WERI-Rb-1 (cell line): ENCODE measurements at regions not wholly inside any gene's neighbourhood (a gene's known extent, or its start where the extent isn't known, plus 50 kb on each side); places are given as distances from the start of the nearest gene placed in this dataset.

Experiments used
- DNase-seq: peaks from one replicate; pipeline ENCODE4 v3.0.0-alpha.2; 2020
- H3K27ac ChIP-seq: fragments of 250-450 bp; sonication (Bioruptor Pico); 2 replicates; pipeline ENCODE4 v1.5.1; 2020; ENCODE audit warnings: mild to moderate bottlenecking, moderate library complexity
- H3K27me3 ChIP-seq: fragments of 250-450 bp; sonication (Bioruptor Pico); 2 replicates; pipeline ENCODE4 v1.5.1; 2021; ENCODE audit warnings: mild to moderate bottlenecking, low read depth, moderate library complexity; ENCODE audit not compliant: insufficient read depth, severe bottlenecking
- H3K36me3 ChIP-seq: fragments of 250-450 bp; sonication (Bioruptor Pico); 2 replicates; pipeline ENCODE4 v1.5.1; 2020; ENCODE audit warnings: mild to moderate bottlenecking, moderate library complexity
- H3K4me3 ChIP-seq: 2 replicates; pipeline ENCODE4 v1.5.1; 2011; ENCODE audit warnings: low read depth, mild to moderate bottlenecking, control low read depth, low read length
- H3K9me3 ChIP-seq: fragments of 250-450 bp; sonication (Bioruptor Pico); 2 replicates; pipeline ENCODE4 v1.5.1; 2021; ENCODE audit warnings: mild to moderate bottlenecking, moderate library complexity; ENCODE audit not compliant: severe bottlenecking
- TF ChIP-seq, protein P1 (sequence below): IDR thresholded peaks from 2 replicates; pipeline ENCODE4 v1.5.1; 2011; ENCODE audit warnings: low read depth, mild to moderate bottlenecking, control low read depth, inconsistent platforms, low read length

GRCh38 chr2:224272237-224272910 lies 129.5 kb downstream of the FAM124B start:
- DNase-seq: no peak
- TF ChIP-seq, protein P1, sequence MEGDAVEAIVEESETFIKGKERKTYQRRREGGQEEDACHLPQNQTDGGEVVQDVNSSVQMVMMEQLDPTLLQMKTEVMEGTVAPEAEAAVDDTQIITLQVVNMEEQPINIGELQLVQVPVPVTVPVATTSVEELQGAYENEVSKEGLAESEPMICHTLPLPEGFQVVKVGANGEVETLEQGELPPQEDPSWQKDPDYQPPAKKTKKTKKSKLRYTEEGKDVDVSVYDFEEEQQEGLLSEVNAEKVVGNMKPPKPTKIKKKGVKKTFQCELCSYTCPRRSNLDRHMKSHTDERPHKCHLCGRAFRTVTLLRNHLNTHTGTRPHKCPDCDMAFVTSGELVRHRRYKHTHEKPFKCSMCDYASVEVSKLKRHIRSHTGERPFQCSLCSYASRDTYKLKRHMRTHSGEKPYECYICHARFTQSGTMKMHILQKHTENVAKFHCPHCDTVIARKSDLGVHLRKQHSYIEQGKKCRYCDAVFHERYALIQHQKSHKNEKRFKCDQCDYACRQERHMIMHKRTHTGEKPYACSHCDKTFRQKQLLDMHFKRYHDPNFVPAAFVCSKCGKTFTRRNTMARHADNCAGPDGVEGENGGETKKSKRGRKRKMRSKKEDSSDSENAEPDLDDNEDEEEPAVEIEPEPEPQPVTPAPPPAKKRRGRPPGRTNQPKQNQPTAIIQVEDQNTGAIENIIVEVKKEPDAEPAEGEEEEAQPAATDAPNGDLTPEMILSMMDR: no peak
- Histone ChIP-seq H3K27ac (no peak overlapping the region), H3K4me3 (no peak overlapping the region), H3K27me3 (no peaks in the 10 kb centered on the region), H3K9me3 (no peaks in the 10 kb centered on the region), H3K36me3 (no peaks in the 10 kb centered on the region)

- no peak for DNase-seq
- TF ChIP-seq, protein P1: no peak
- no peaks in the 10 kb centered on the region for H3K27me3 ChIP-seq
- H3K36me3 ChIP-seq: no peaks in the 10 kb centered on the region
- no peaks in the 10 kb centered on the region for H3K9me3 ChIP-seq
- H3K4me3 ChIP-seq: no peak overlapping the region
- H3K27ac ChIP-seq: no peak overlapping the region
These were observed 130.2 kb downstream of the FAM124B start for GRCh38 chr2:224271617-224272236.

DNA sequence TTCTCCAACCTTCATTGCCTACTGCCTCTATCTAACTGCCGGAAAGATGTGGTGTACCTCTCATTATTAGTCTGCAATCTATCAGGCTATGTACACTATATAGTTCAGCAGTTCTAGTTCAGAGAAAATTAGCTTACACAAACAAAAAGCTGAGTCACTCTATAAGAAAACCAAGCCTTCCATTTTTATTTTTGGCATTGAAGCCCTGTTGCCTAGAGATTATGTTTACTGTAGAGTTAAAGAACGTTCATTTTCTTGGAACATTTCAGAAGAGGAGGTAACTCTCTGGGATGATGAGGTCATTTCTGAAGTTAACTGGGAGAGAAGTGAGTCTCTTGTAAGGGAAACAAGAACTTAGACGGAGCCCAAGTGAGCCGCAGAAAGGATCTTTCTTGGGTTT lies 133.5 kb downstream of the FAM124B start:
- H3K27ac ChIP-seq: no peak overlapping the region
- DNase-seq: no peak
- TF ChIP-seq, protein P1: no peak

GRCh38 chr2:224264259-224264658 lies 137.6 kb downstream of the FAM124B start:
- TF ChIP-seq, protein P1: no peak
- no peak for DNase-seq
- no peaks in the 10 kb centered on the region for H3K27me3 ChIP-seq
- H3K9me3 ChIP-seq: no peaks in the 10 kb centered on the region
- no peaks in the 10 kb centered on the region for H3K36me3 ChIP-seq
- H3K4me3 ChIP-seq: no peak overlapping the region
- no peak overlapping the region for H3K27ac ChIP-seq

More for the DNA sequence above, 133.5 kb downstream of the FAM124B start:
- no peak overlapping the region for H3K4me3 ChIP-seq
- no peaks in the 10 kb centered on the region for H3K36me3 ChIP-seq
- H3K9me3 ChIP-seq: no peaks in the 10 kb centered on the region
- no peaks in the 10 kb centered on the region for H3K27me3 ChIP-seq

DNA sequence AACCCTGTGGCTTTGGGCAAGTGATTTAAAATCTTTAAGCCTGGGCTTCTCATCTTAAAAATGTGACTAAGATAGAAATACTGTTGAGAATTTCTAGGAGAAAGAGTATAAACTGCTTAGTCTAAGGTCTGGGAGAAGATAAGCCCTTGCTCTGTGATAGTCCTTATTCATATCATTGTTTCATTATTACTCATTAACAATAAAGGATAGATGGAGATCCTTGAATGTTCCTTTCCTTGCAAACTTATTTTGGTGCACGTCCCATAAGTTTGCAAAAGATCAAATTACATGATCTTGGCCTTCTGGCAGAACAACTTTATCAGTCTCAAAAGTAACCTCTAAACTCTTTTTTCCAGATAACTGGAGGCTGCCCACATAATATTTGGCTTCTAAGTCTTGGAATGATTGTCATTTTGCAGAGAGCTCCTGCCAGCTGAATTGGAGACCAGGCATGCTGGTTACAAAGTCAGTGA lies 138.3 kb downstream of the FAM124B start:
- Histone ChIP-seq H3K27ac (no peak overlapping the region), H3K36me3 (no peaks in the 10 kb centered on the region), H3K27me3 (no peaks in the 10 kb centered on the region), H3K9me3 (no peaks in the 10 kb centered on the region), H3K4me3 (no peak overlapping the region)
- TF ChIP-seq, protein P1: no peak
- DNase-seq: no peak
